ENCODE measurements at regions not wholly inside any gene's neighbourhood (a gene's known extent, or its start where the extent isn't known, plus 50 kb on each side); places are given as distances from the start of the nearest gene placed in this dataset.

- TF ChIP-seq POLR2A (IDR thresholded peaks at IDR 0.05), result no peak
- TF ChIP-seq, protein P1, sequence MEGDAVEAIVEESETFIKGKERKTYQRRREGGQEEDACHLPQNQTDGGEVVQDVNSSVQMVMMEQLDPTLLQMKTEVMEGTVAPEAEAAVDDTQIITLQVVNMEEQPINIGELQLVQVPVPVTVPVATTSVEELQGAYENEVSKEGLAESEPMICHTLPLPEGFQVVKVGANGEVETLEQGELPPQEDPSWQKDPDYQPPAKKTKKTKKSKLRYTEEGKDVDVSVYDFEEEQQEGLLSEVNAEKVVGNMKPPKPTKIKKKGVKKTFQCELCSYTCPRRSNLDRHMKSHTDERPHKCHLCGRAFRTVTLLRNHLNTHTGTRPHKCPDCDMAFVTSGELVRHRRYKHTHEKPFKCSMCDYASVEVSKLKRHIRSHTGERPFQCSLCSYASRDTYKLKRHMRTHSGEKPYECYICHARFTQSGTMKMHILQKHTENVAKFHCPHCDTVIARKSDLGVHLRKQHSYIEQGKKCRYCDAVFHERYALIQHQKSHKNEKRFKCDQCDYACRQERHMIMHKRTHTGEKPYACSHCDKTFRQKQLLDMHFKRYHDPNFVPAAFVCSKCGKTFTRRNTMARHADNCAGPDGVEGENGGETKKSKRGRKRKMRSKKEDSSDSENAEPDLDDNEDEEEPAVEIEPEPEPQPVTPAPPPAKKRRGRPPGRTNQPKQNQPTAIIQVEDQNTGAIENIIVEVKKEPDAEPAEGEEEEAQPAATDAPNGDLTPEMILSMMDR (IDR thresholded peaks at IDR 0.05), result no peak
Measured at GRCh38 chrX:113048896-113049295, 208.3 kb upstream of the AMOT start.

Measured in right lobe of liver (tissue), 4 donors.